ENCODE measurements at regions not wholly inside any gene's neighbourhood (a gene's known extent, or its start where the extent isn't known, plus 50 kb on each side); places are given as distances from the start of the nearest gene placed in this dataset.

GRCh38 chr21:26632691-26633090, 59.6 kb upstream of the CYYR1 start:
- no peaks in the 10 kb centered on the region for H3K4me1 ChIP-seq (ENCODE audit: control insufficient read depth in 4 of 4, insufficient read depth in 4 of 4, low read length in 3 of 4)
- peak overlapping the region in 1 of 3 donors; percentile 32 for H3K4me3 ChIP-seq (ENCODE audit: low read depth in 1 of 3, low read length in 3 of 3)
- H3K9me3 ChIP-seq (ENCODE audit: control insufficient read depth in 4 of 4, low read length in 3 of 4): peaks cover 0 to 9% (median 0%) of the 10 kb centered on the region in 4 donors
- no peaks in the 10 kb centered on the region for H3K27me3 ChIP-seq (ENCODE audit: control insufficient read depth in 4 of 4, insufficient read depth in 4 of 4, low read length in 3 of 4)
- H3K27ac ChIP-seq (ENCODE audit: low read depth in 1 of 2, low read length in 2 of 2): no peak overlapping the region
- DNase-seq (ENCODE audit: low spot score): no peak
- WGBS: 51% methylated on average over 2 of the region's 2 CpGs
- TF ChIP-seq, protein P1, sequence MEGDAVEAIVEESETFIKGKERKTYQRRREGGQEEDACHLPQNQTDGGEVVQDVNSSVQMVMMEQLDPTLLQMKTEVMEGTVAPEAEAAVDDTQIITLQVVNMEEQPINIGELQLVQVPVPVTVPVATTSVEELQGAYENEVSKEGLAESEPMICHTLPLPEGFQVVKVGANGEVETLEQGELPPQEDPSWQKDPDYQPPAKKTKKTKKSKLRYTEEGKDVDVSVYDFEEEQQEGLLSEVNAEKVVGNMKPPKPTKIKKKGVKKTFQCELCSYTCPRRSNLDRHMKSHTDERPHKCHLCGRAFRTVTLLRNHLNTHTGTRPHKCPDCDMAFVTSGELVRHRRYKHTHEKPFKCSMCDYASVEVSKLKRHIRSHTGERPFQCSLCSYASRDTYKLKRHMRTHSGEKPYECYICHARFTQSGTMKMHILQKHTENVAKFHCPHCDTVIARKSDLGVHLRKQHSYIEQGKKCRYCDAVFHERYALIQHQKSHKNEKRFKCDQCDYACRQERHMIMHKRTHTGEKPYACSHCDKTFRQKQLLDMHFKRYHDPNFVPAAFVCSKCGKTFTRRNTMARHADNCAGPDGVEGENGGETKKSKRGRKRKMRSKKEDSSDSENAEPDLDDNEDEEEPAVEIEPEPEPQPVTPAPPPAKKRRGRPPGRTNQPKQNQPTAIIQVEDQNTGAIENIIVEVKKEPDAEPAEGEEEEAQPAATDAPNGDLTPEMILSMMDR (IDR thresholded peaks at IDR 0.05; ENCODE audit: low read depth, low read length, missing input control): no peak
- TF ChIP-seq ZBTB33 (IDR thresholded peaks at IDR 0.05) (no peak), HNF4A (conservative IDR thresholded peaks at IDR 0.05) (no peak), NR2F2 (IDR thresholded peaks at IDR 0.05) (no peak), FOXA1 (IDR thresholded peaks at IDR 0.05) (no peak), REST (IDR thresholded peaks at IDR 0.05) (no peak), RXRA (IDR thresholded peaks at IDR 0.05) (no peak), EGR1 (IDR thresholded peaks at IDR 0.05; ENCODE audit: low read depth in 2 of 2) (no peak), GABPA (IDR thresholded peaks at IDR 0.05 in 1 of 2, conservative IDR thresholded peaks at IDR 0.05 in 1 of 2) (no peak), RAD21 (IDR thresholded peaks at IDR 0.05) (no peak), SP1 (IDR thresholded peaks at IDR 0.05) (no peak), JUND (IDR thresholded peaks at IDR 0.05) (no peak)
- TF ChIP-seq, protein P2, sequence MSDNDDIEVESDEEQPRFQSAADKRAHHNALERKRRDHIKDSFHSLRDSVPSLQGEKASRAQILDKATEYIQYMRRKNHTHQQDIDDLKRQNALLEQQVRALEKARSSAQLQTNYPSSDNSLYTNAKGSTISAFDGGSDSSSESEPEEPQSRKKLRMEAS (IDR thresholded peaks at IDR 0.05): no peak
- H3K9ac ChIP-seq (ENCODE audit: low read depth in 1 of 2, low read length in 2 of 2): no peak overlapping the region
- H3K36me3 ChIP-seq (ENCODE audit: control insufficient read depth in 4 of 4, insufficient read depth in 3 of 4, low read depth in 1 of 4, low read length in 3 of 4): no peaks in the 10 kb centered on the region

- TF ChIP-seq, protein P1 (IDR thresholded peaks at IDR 0.05; ENCODE audit: low read depth, low read length, missing input control): no peak
- TF ChIP-seq, protein P2 (IDR thresholded peaks at IDR 0.05): no peak
- TF ChIP-seq, protein P3, sequence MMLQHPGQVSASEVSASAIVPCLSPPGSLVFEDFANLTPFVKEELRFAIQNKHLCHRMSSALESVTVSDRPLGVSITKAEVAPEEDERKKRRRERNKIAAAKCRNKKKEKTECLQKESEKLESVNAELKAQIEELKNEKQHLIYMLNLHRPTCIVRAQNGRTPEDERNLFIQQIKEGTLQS (IDR thresholded peaks at IDR 0.05): no peak
- TF ChIP-seq HNF4A (conservative IDR thresholded peaks at IDR 0.05): no peak
- no peak for TF ChIP-seq FOXA1 (IDR thresholded peaks at IDR 0.05)
- TF ChIP-seq GABPA (IDR thresholded peaks at IDR 0.05 in 1 of 2, conservative IDR thresholded peaks at IDR 0.05 in 1 of 2): no peak
- TF ChIP-seq SP1 (IDR thresholded peaks at IDR 0.05): no peak
- no peak for TF ChIP-seq JUND (IDR thresholded peaks at IDR 0.05)
- TF ChIP-seq YY1 (IDR thresholded peaks at IDR 0.05): no peak
- TF ChIP-seq EGR1 (IDR thresholded peaks at IDR 0.05; ENCODE audit: low read depth in 2 of 2): no peak
- Histone ChIP-seq H3K4me3 (ENCODE audit: low read depth in 1 of 3, low read length in 3 of 3) (no peak overlapping the region), H3K9me3 (ENCODE audit: control insufficient read depth in 4 of 4, low read length in 3 of 4) (no peaks in the 10 kb centered on the region), H3K4me1 (ENCODE audit: control insufficient read depth in 4 of 4, insufficient read depth in 4 of 4, low read length in 3 of 4) (no peaks in the 10 kb centered on the region), H3K36me3 (ENCODE audit: control insufficient read depth in 4 of 4, insufficient read depth in 3 of 4, low read depth in 1 of 4, low read length in 3 of 4) (no peaks in the 10 kb centered on the region), H3K27ac (ENCODE audit: low read depth in 1 of 2, low read length in 2 of 2) (no peak overlapping the region), H3K9ac (ENCODE audit: low read depth in 1 of 2, low read length in 2 of 2) (no peak overlapping the region), H3K27me3 (ENCODE audit: control insufficient read depth in 4 of 4, insufficient read depth in 4 of 4, low read length in 3 of 4) (no peaks in the 10 kb centered on the region)
- WGBS: 79% methylated on average over 14 of the region's 14 CpGs
- no peak for DNase-seq (ENCODE audit: low spot score)
Measured at GRCh38 chr21:26626187-26626586, 53.1 kb upstream of the CYYR1 start.

All from liver (tissue), 8 donors.